ENCODE measurements at regions not wholly inside any gene's neighbourhood (a gene's known extent, or its start where the extent isn't known, plus 50 kb on each side); places are given as distances from the start of the nearest gene placed in this dataset.

DNA sequence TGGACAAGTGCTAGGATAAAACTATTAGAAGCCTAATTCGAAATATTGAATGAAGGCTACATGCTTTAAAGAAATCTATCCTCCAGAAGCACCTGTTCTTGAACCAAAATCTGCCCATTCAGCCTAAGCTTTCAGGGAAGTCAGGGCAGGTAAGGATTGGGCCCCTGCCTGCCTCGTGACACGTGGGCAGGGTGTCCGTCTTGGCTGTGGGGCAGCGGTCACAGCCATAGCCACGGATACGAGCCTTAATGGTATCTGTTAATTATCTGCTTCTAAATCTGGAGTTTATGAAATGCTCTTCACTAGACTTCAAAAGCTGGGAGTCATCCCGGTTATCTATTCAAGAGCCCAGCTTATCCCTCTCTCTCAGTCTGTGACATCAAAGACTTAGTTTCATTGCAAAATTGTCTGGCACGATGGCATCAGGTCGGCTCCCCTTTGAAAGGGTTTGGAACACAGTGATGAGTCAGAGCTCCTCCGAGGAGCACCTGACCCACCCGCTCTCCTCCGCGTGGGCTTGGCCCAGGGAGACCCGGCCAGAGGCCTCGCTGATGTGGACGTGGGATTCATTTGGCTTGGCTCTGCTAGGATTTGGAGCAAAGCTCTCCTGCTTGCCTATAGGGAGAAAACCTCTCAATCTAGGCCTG is 135.9 kb downstream of the MACROH2A1 start (continued):
- TF ChIP-seq, protein P1, sequence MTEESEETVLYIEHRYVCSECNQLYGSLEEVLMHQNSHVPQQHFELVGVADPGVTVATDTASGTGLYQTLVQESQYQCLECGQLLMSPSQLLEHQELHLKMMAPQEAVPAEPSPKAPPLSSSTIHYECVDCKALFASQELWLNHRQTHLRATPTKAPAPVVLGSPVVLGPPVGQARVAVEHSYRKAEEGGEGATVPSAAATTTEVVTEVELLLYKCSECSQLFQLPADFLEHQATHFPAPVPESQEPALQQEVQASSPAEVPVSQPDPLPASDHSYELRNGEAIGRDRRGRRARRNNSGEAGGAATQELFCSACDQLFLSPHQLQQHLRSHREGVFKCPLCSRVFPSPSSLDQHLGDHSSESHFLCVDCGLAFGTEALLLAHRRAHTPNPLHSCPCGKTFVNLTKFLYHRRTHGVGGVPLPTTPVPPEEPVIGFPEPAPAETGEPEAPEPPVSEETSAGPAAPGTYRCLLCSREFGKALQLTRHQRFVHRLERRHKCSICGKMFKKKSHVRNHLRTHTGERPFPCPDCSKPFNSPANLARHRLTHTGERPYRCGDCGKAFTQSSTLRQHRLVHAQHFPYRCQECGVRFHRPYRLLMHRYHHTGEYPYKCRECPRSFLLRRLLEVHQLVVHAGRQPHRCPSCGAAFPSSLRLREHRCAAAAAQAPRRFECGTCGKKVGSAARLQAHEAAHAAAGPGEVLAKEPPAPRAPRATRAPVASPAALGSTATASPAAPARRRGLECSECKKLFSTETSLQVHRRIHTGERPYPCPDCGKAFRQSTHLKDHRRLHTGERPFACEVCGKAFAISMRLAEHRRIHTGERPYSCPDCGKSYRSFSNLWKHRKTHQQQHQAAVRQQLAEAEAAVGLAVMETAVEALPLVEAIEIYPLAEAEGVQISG (CRISPR knock-in tag; IDR thresholded peaks at IDR 0.05), result no peak
- TF ChIP-seq ZNF230 (CRISPR knock-in tag; IDR thresholded peaks at IDR 0.05), result no peak
- TF ChIP-seq, protein P2, sequence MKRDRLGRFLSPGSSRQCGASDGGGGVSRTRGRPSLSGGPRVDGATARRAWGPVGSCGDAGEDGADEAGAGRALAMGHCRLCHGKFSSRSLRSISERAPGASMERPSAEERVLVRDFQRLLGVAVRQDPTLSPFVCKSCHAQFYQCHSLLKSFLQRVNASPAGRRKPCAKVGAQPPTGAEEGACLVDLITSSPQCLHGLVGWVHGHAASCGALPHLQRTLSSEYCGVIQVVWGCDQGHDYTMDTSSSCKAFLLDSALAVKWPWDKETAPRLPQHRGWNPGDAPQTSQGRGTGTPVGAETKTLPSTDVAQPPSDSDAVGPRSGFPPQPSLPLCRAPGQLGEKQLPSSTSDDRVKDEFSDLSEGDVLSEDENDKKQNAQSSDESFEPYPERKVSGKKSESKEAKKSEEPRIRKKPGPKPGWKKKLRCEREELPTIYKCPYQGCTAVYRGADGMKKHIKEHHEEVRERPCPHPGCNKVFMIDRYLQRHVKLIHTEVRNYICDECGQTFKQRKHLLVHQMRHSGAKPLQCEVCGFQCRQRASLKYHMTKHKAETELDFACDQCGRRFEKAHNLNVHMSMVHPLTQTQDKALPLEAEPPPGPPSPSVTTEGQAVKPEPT (CRISPR knock-in tag; IDR thresholded peaks at IDR 0.05; ENCODE audit: low read depth), result no peak
- TF ChIP-seq ZNF841 (CRISPR knock-in tag; IDR thresholded peaks at IDR 0.05; ENCODE audit: borderline replicate concordance), result no peak
- no peak for TF ChIP-seq HDAC1 (CRISPR knock-in tag; IDR thresholded peaks at IDR 0.05)
- TF ChIP-seq, protein P3, sequence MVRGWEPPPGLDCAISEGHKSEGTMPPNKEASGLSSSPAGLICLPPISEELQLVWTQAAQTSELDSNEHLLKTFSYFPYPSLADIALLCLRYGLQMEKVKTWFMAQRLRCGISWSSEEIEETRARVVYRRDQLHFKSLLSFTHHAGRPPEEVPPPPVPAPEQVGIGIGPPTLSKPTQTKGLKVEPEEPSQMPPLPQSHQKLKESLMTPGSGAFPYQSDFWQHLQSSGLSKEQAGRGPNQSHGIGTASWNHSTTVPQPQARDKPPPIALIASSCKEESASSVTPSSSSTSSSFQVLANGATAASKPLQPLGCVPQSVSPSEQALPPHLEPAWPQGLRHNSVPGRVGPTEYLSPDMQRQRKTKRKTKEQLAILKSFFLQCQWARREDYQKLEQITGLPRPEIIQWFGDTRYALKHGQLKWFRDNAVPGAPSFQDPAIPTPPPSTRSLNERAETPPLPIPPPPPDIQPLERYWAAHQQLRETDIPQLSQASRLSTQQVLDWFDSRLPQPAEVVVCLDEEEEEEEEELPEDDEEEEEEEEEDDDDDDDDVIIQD (CRISPR knock-in tag; IDR thresholded peaks at IDR 0.05; ENCODE audit: low read depth), result peak; percentile 20; the same call in 1 of the 2 replicates
- TF ChIP-seq NCOA2 (CRISPR knock-in tag; IDR thresholded peaks at IDR 0.05), result peak; percentile 96
- TF ChIP-seq SALL1 (CRISPR knock-in tag; IDR thresholded peaks at IDR 0.05), result peak; percentile 83
- TF ChIP-seq YEATS2 (CRISPR knock-in tag; IDR thresholded peaks at IDR 0.05; ENCODE audit: borderline replicate concordance), result peak; percentile 52; the same call in 1 of the 2 replicates
- TF ChIP-seq, protein P4, sequence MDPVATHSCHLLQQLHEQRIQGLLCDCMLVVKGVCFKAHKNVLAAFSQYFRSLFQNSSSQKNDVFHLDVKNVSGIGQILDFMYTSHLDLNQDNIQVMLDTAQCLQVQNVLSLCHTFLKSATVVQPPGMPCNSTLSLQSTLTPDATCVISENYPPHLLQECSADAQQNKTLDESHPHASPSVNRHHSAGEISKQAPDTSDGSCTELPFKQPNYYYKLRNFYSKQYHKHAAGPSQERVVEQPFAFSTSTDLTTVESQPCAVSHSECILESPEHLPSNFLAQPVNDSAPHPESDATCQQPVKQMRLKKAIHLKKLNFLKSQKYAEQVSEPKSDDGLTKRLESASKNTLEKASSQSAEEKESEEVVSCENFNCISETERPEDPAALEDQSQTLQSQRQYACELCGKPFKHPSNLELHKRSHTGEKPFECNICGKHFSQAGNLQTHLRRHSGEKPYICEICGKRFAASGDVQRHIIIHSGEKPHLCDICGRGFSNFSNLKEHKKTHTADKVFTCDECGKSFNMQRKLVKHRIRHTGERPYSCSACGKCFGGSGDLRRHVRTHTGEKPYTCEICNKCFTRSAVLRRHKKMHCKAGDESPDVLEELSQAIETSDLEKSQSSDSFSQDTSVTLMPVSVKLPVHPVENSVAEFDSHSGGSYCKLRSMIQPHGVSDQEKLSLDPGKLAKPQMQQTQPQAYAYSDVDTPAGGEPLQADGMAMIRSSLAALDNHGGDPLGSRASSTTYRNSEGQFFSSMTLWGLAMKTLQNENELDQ (CRISPR knock-in tag; IDR thresholded peaks at IDR 0.05; ENCODE audit: borderline replicate concordance), result no peak
- peak; percentile 32; the same call in 1 of the 2 replicates for TF ChIP-seq SMC3 (IDR thresholded peaks at IDR 0.05; ENCODE audit: low read length)
- no peak for TF ChIP-seq SAFB2 (CRISPR knock-in tag; IDR thresholded peaks at IDR 0.05; ENCODE audit: borderline replicate concordance, low read depth)
- no peak for TF ChIP-seq RAD21 (CRISPR knock-in tag; IDR thresholded peaks at IDR 0.05)
- no peak for TF ChIP-seq AKAP8 (CRISPR knock-in tag; IDR thresholded peaks at IDR 0.05)
- TF ChIP-seq ONECUT2 (CRISPR knock-in tag; IDR thresholded peaks at IDR 0.05), result no peak
- TF ChIP-seq KLF13 (CRISPR knock-in tag; IDR thresholded peaks at IDR 0.05), result no peak
- TF ChIP-seq, protein P5, sequence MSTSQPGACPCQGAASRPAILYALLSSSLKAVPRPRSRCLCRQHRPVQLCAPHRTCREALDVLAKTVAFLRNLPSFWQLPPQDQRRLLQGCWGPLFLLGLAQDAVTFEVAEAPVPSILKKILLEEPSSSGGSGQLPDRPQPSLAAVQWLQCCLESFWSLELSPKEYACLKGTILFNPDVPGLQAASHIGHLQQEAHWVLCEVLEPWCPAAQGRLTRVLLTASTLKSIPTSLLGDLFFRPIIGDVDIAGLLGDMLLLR (CRISPR knock-in tag; IDR thresholded peaks at IDR 0.05), result no peak
- TF ChIP-seq ZMYM3 (CRISPR knock-in tag; IDR thresholded peaks at IDR 0.05), result no peak
- TF ChIP-seq ZNF709 (CRISPR knock-in tag; IDR thresholded peaks at IDR 0.05), result no peak
- TF ChIP-seq ZFP1 (CRISPR knock-in tag; IDR thresholded peaks at IDR 0.05), result no peak

All from HepG2 (cell line).